Tibial nerve (tissue), 4 donors: ENCODE measurements at regions not wholly inside any gene's neighbourhood (a gene's known extent, or its start where the extent isn't known, plus 50 kb on each side); places are given as distances from the start of the nearest gene placed in this dataset.

Experiments
- CTCF ChIP-seq, 5 experiments: fragments of 200-600 bp in 3 of 5; fragments of 450-650 bp in 2 of 5; sonication (generic) in 3 of 5; IDR thresholded peaks; one replicate each; pipeline ENCODE4 v1.5.1; 2016 to 2019; ENCODE audit warnings: antibody characterized with exemption in 5 of 5, mild to moderate bottlenecking in 3 of 5, moderate library complexity in 2 of 5
- EP300 ChIP-seq, 2 donors: sonication (generic); formaldehyde crosslinking; IDR thresholded peaks; one replicate each; pipeline ENCODE4 v1.6.1; 2017; ENCODE audit warnings: antibody characterized with exemption in 2 of 2, mild to moderate bottlenecking in 1 of 2
- POLR2A ChIP-seq, 2 donors: fragments of 450-650 bp; IDR thresholded peaks; one replicate each; pipeline ENCODE4 v1.6.1; 2017; ENCODE audit warnings: antibody characterized with exemption in 2 of 2, mild to moderate bottlenecking in 2 of 2, moderate library complexity in 2 of 2

DNA sequence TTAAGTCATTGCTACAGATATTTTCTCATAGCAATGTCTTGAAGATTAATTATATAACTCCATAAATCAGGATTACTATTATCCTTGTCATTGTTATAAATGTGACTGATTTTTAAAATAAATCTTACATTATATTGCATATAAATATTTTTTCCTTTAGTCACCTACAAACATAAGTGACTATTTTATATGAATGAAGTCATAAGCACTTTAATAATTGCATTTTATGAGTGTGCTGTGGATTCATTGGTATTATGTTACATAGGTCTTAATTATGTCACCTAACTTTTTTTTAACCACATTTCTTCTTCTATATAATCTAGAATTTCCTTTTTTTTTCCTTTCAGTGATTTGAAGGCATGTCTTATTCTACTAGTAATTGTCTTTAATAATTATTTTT, 1191.2 kb downstream of the NSUN3 start:
- TF ChIP-seq CTCF (IDR thresholded peaks at IDR 0.05) (no peak), POLR2A (IDR thresholded peaks at IDR 0.05) (no peak), EP300 (IDR thresholded peaks at IDR 0.05) (no peak)
